HCT116 (cell line): ENCODE measurements at regions not wholly inside any gene's neighbourhood (a gene's known extent, or its start where the extent isn't known, plus 50 kb on each side); places are given as distances from the start of the nearest gene placed in this dataset.

ENCODE experiments used
- ATAC-seq: fragments of 200-7000 bp; cut with Tn5 transposase; 2 replicates; pipeline ENCODE4 v1.9.1; 2020; ENCODE audit warnings: mild to moderate bottlenecking, moderate library complexity
- BruUV-seq: library from RNA; stranded (reverse); fragments of 400-500 nt; replicated peaks from 2 replicates; lab custom pipeline; 2021; lab: Mats Ljungman, UMichigan
- CTCF ChIA-PET: fragments of 300-600 bp; sonication (Branson Sonifier 250); formaldehyde crosslinking; loops from one replicate; lab custom pipeline; 2021; ENCODE audit warnings: antibody characterized with exemption; lab: Charles Lee
- POLR2A ChIA-PET: fragments of 300-600, 350-600 bp; sonication (Branson Sonifier 250); formaldehyde crosslinking; loops from one replicate; lab custom pipeline; 2021; ENCODE audit warnings: antibody characterized with exemption; lab: Charles Lee
- RAD21 ChIA-PET, 2 experiments: fragments of 300-600 bp; sonication (Branson Sonifier 250); formaldehyde crosslinking; loops; one replicate each; lab custom pipeline; 2023; ENCODE audit warnings: low total read pairs in 2 of 2; ENCODE audit not compliant: uncharacterized antibody in 2 of 2, unreplicated experiment in 2 of 2, low non-redundant PET in 1 of 2; lab: Charles Lee
- DNase-seq: peaks from one replicate; pipeline ENCODE4 v3.0.0-alpha.2; 2010; ENCODE audit warnings: low read depth, low spot score
- H2AFZ ChIP-seq: fragments of 200-600 bp; shearing (Covaris generic), sonication (generic); 2 replicates; pipeline ENCODE4 v1.6.1; 2017; ENCODE audit warnings: low read depth, mixed run types, mixed read lengths, antibody characterized with exemption, low read length; ENCODE audit not compliant: poor library complexity, severe bottlenecking
- H3K27ac ChIP-seq: 2 replicates; pipeline ENCODE4 v1.5.1; 2012; ENCODE audit warnings: low read depth, low read length
- H3K27me3 ChIP-seq: fragments of 200-600 bp; sonication (generic); 2 replicates; pipeline ENCODE4 v1.6.1; 2016; ENCODE audit warnings: mixed run types, low read length, mixed read lengths; ENCODE audit not compliant: insufficient read depth
- H3K36me3 ChIP-seq, 2 experiments: fragments of 200-500 bp in 1 of 2; fragments of 200-600 bp in 1 of 2; sonication (Bioruptor generic) in 1 of 2; sonication (generic) in 1 of 2; 2 replicates each; pipeline versions ENCODE4 v1.5.1 to v1.6.1; 2014 to 2016; ENCODE audit warnings: low read length in 2 of 2, inconsistent platforms in 1 of 2, mixed read lengths in 1 of 2, mixed run types in 1 of 2; ENCODE audit not compliant: insufficient read depth in 2 of 2, control insufficient read depth in 1 of 2
- H3K4me1 ChIP-seq, 2 experiments: fragments of 200-600 bp in 1 of 2; sonication (generic) in 1 of 2; 2 replicates each; pipeline versions ENCODE4 v1.5.1 to v1.6.1; 2012 to 2017; ENCODE audit warnings: low read length in 2 of 2, inconsistent platforms in 1 of 2, mild to moderate bottlenecking in 1 of 2, mixed read lengths in 1 of 2, mixed run types in 1 of 2, moderate library complexity in 1 of 2; ENCODE audit not compliant: insufficient read depth in 2 of 2, control insufficient read depth in 1 of 2
- H3K4me2 ChIP-seq: fragments of 200-600 bp; sonication (generic); 2 replicates; pipeline ENCODE4 v1.6.1; 2017; ENCODE audit warnings: mixed run types, low read length, mixed read lengths
- H3K4me3 ChIP-seq, 2 experiments: fragments of 200-600 bp in 1 of 2; sonication (generic) in 1 of 2; replicated peaks in 1 of 2; 2 replicates each; pipeline ENCODE4 v1.5.1; 2011 to 2016; ENCODE audit warnings: low read length in 2 of 2, control low read depth in 1 of 2, low read depth in 1 of 2, mild to moderate bottlenecking in 1 of 2, mixed read lengths in 1 of 2, mixed run types in 1 of 2
- H3K79me2 ChIP-seq: fragments of 200-600 bp; sonication (generic); 2 replicates; pipeline ENCODE4 v1.6.1; 2017; ENCODE audit warnings: mild to moderate bottlenecking, mixed run types, low read length, moderate library complexity, mixed read lengths; ENCODE audit not compliant: insufficient read depth
- H3K9ac ChIP-seq: fragments of 200-600 bp; sonication (generic); 2 replicates; pipeline ENCODE4 v1.6.1; 2016; ENCODE audit warnings: low read length, mixed read lengths
- H3K9me2 ChIP-seq: fragments of 200-600 bp; sonication (generic), shearing (Covaris generic); 2 replicates; pipeline ENCODE4 v1.6.1; 2017; ENCODE audit warnings: mixed run types, mild to moderate bottlenecking, moderate library complexity; ENCODE audit not compliant: insufficient read depth
- H3K9me3 ChIP-seq, 2 experiments: fragments of 200-500 bp in 1 of 2; fragments of 200-600 bp in 1 of 2; sonication (Bioruptor generic) in 1 of 2; sonication (generic) in 1 of 2; 2 replicates each; pipeline ENCODE4 v1.6.1; 2014 to 2017; ENCODE audit warnings: low read length in 2 of 2, mixed read lengths in 2 of 2, inconsistent platforms in 1 of 2, low read depth in 1 of 2, mild to moderate bottlenecking in 1 of 2, mixed run types in 1 of 2, moderate library complexity in 1 of 2; ENCODE audit not compliant: control insufficient read depth in 1 of 2, insufficient read depth in 1 of 2
- H4K20me1 ChIP-seq: fragments of 200-600 bp; sonication (generic), shearing (Covaris generic); 2 replicates; pipeline ENCODE4 v1.6.1; 2017; ENCODE audit warnings: mixed run types, mild to moderate bottlenecking, moderate library complexity; ENCODE audit not compliant: insufficient read depth
- CEBPB ChIP-seq: IDR thresholded peaks from 2 replicates; pipeline ENCODE4 v1.6.1; 2012; ENCODE audit warnings: low read depth
- EGR1 ChIP-seq: IDR thresholded peaks from 2 replicates; pipeline ENCODE4 v1.6.1; 2012; ENCODE audit warnings: low read depth
- EZH2 ChIP-seq: fragments of 200-600 bp; sonication (generic); IDR thresholded peaks from 2 replicates; pipeline ENCODE4 v1.6.1; 2017; ENCODE audit warnings: antibody characterized with exemption, mixed run types
- FOSL1 ChIP-seq: IDR thresholded peaks from 2 replicates; pipeline ENCODE4 v1.6.1; 2012; ENCODE audit warnings: low read depth
- POLR2A ChIP-seq: IDR thresholded peaks from 2 replicates; pipeline ENCODE4 v1.7.0; 2011; ENCODE audit warnings: borderline replicate concordance; ENCODE audit not compliant: insufficient read depth, insufficient read length; ENCODE audit errors: extremely low read depth
- POLR2AphosphoS5 ChIP-seq: IDR thresholded peaks from 2 replicates; pipeline ENCODE4 v1.6.1; 2011; ENCODE audit warnings: mild to moderate bottlenecking, low read depth, low read length, moderate library complexity
- SRF ChIP-seq: IDR thresholded peaks from 2 replicates; pipeline ENCODE4 v1.6.1; 2012; ENCODE audit warnings: low read depth
- TCF7L2 ChIP-seq: IDR thresholded peaks from 2 replicates; pipeline ENCODE4 v1.7.0; 2011; ENCODE audit warnings: borderline replicate concordance, inconsistent platforms; ENCODE audit not compliant: insufficient read depth, insufficient read length; ENCODE audit errors: extremely low read depth
- YY1 ChIP-seq: IDR thresholded peaks from 2 replicates; pipeline ENCODE4 v1.6.1; 2011; ENCODE audit warnings: low read length, low read depth, moderate library complexity, mild to moderate bottlenecking; ENCODE audit not compliant: insufficient replicate concordance; ENCODE audit errors: extremely low read depth
- ZFX ChIP-seq: fragments of 450-650 bp; IDR thresholded peaks from 2 replicates; pipeline ENCODE4 v1.6.1; 2017
- intact Hi-C: fragments of 100-400 bp; cut with micrococcal nuclease; formaldehyde crosslinking; loops from 2 replicates; pipeline ENCODE4 v1.10.0; 2022
- TF ChIP-seq, protein P1 (sequence below): IDR thresholded peaks from 2 replicates; pipeline ENCODE4 v1.6.1; 2012; ENCODE audit warnings: low read depth
- TF ChIP-seq, protein P2 (sequence below): IDR thresholded peaks from 2 replicates; pipeline ENCODE4 v1.6.1; 2011; ENCODE audit warnings: mild to moderate bottlenecking, low read length, moderate library complexity; ENCODE audit not compliant: insufficient replicate concordance; ENCODE audit errors: extremely low read depth
- TF ChIP-seq, protein P3 (sequence below): IDR thresholded peaks from 2 replicates; pipeline ENCODE4 v1.6.1; 2012
- TF ChIP-seq, protein P4 (sequence below), 3 experiments: fragments of 200-600 bp in 1 of 3; sonication (generic) in 1 of 3; IDR thresholded peaks in 2 of 3; conservative IDR thresholded peaks in 1 of 3; 2 replicates each; pipeline ENCODE4 v1.5.1; 2012 to 2017; ENCODE audit warnings: low read depth in 2 of 3, low read length in 2 of 3, antibody characterized with exemption in 1 of 3, borderline replicate concordance in 1 of 3, control low read depth in 1 of 3, mild to moderate bottlenecking in 1 of 3, mixed read lengths in 1 of 3, mixed run types in 1 of 3, moderate library complexity in 1 of 3; ENCODE audit not compliant: insufficient read depth in 1 of 3

DNA sequence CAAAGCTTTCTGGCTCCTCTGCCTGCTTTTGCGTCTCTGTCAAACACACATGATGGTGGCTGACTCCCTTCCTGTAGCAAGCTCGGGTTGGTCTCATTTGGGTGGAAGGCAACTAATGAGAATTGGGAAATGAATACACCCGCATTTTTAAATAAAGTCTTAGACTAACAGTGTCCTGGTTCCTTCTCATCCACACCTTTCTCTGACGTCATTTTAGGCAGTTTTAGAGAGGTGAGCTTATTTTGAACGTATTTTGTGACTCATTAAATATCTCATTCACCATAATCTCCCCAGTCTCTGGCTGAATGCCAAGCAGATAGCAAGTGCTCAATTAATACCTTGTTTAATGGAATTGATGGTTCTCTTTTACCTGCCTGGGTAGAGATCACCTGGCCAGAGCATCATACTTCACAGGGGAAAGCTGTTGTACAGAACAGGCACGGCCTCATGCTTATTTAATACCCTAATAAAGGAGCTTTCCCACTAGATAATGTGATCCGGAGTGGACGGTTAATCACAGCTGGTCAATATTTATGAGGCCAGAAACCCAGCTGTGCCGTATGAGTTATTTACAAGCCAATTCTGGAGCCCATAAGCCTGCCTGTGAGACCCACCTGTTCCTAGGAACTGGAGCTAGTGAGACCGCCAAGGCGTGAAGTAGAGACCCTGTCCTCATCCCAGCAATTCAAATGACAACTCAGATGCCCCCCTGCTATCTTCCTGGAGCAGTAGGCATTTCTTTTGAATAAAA, 149.7 kb upstream of the PROK2 start:
- H3K79me2 ChIP-seq, result no peaks in the 10 kb centered on the region
- POLR2A ChIA-PET, result no interaction called here
- H3K4me3 ChIP-seq, result no peak overlapping the region
- no peak for ATAC-seq
- no peak overlapping the region for H3K9ac ChIP-seq
- CTCF ChIA-PET, result no interaction called here
- peaks cover 19% of the 10 kb centered on the region; the same call in 1 of the 2 replicates for H3K27me3 ChIP-seq
- H3K9me3 ChIP-seq, result no peaks in the 10 kb centered on the region
- no TSS peak for BruUV-seq
- H3K9me2 ChIP-seq, result no peaks in the 10 kb centered on the region
- no peaks in the 10 kb centered on the region for H4K20me1 ChIP-seq
- H3K36me3 ChIP-seq, result no peaks in the 10 kb centered on the region
- TF ChIP-seq FOSL1, result no peak
- no peak for TF ChIP-seq SRF
- no peak for TF ChIP-seq EZH2
- no peak for TF ChIP-seq ZFX
- no peak for TF ChIP-seq POLR2AphosphoS5
- TF ChIP-seq, protein P1, sequence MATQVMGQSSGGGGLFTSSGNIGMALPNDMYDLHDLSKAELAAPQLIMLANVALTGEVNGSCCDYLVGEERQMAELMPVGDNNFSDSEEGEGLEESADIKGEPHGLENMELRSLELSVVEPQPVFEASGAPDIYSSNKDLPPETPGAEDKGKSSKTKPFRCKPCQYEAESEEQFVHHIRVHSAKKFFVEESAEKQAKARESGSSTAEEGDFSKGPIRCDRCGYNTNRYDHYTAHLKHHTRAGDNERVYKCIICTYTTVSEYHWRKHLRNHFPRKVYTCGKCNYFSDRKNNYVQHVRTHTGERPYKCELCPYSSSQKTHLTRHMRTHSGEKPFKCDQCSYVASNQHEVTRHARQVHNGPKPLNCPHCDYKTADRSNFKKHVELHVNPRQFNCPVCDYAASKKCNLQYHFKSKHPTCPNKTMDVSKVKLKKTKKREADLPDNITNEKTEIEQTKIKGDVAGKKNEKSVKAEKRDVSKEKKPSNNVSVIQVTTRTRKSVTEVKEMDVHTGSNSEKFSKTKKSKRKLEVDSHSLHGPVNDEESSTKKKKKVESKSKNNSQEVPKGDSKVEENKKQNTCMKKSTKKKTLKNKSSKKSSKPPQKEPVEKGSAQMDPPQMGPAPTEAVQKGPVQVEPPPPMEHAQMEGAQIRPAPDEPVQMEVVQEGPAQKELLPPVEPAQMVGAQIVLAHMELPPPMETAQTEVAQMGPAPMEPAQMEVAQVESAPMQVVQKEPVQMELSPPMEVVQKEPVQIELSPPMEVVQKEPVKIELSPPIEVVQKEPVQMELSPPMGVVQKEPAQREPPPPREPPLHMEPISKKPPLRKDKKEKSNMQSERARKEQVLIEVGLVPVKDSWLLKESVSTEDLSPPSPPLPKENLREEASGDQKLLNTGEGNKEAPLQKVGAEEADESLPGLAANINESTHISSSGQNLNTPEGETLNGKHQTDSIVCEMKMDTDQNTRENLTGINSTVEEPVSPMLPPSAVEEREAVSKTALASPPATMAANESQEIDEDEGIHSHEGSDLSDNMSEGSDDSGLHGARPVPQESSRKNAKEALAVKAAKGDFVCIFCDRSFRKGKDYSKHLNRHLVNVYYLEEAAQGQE, result no peak
- TF ChIP-seq, protein P2, sequence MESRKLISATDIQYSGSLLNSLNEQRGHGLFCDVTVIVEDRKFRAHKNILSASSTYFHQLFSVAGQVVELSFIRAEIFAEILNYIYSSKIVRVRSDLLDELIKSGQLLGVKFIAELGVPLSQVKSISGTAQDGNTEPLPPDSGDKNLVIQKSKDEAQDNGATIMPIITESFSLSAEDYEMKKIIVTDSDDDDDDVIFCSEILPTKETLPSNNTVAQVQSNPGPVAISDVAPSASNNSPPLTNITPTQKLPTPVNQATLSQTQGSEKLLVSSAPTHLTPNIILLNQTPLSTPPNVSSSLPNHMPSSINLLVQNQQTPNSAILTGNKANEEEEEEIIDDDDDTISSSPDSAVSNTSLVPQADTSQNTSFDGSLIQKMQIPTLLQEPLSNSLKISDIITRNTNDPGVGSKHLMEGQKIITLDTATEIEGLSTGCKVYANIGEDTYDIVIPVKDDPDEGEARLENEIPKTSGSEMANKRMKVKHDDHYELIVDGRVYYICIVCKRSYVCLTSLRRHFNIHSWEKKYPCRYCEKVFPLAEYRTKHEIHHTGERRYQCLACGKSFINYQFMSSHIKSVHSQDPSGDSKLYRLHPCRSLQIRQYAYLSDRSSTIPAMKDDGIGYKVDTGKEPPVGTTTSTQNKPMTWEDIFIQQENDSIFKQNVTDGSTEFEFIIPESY, result no peak
- TF ChIP-seq POLR2A, result no peak
- no peak for TF ChIP-seq EGR1
- no peak for TF ChIP-seq YY1
- no peak for TF ChIP-seq CEBPB
- TF ChIP-seq, protein P3, sequence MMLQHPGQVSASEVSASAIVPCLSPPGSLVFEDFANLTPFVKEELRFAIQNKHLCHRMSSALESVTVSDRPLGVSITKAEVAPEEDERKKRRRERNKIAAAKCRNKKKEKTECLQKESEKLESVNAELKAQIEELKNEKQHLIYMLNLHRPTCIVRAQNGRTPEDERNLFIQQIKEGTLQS, result no peak
- TF ChIP-seq, protein P4, sequence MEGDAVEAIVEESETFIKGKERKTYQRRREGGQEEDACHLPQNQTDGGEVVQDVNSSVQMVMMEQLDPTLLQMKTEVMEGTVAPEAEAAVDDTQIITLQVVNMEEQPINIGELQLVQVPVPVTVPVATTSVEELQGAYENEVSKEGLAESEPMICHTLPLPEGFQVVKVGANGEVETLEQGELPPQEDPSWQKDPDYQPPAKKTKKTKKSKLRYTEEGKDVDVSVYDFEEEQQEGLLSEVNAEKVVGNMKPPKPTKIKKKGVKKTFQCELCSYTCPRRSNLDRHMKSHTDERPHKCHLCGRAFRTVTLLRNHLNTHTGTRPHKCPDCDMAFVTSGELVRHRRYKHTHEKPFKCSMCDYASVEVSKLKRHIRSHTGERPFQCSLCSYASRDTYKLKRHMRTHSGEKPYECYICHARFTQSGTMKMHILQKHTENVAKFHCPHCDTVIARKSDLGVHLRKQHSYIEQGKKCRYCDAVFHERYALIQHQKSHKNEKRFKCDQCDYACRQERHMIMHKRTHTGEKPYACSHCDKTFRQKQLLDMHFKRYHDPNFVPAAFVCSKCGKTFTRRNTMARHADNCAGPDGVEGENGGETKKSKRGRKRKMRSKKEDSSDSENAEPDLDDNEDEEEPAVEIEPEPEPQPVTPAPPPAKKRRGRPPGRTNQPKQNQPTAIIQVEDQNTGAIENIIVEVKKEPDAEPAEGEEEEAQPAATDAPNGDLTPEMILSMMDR (IDR thresholded peaks at IDR 0.05 in 2 of 3, conservative IDR thresholded peaks at IDR 0.05 in 1 of 3; ENCODE audit: borderline replicate concordance in 1 of 3, insufficient read depth in 1 of 3, low read depth in 2 of 3, low read length in 2 of 3), result no peak
- no peak for TF ChIP-seq TCF7L2
- TF ChIP-seq, all 23 proteins: peak for 0
- RAD21 ChIA-PET, result no interaction called here
- DNase-seq, result no peak
- Histone ChIP-seq H3K4me2 (no peak overlapping the region), H2AFZ (no peak overlapping the region), H3K27ac (no peak overlapping the region), H3K4me1 (0 out of 4 replicates have a peak, but pooled peaks cover 0 to 3% of the 10 kb centered on the region in 2 experiments)
- intact Hi-C loops, result no loop called here
